GM18526 (cell line): ENCODE measurements at regions not wholly inside any gene's neighbourhood (a gene's known extent, or its start where the extent isn't known, plus 50 kb on each side); places are given as distances from the start of the nearest gene placed in this dataset.

Experiments used
- POLR2A ChIP-seq: IDR thresholded peaks from 3 replicates; pipeline ENCODE4 v1.6.1; 2011; ENCODE audit not compliant: insufficient read length; ENCODE audit errors: extremely low read depth

GRCh38 chr13:50745542-50746115, 97.9 kb downstream of the DLEU7 start:
- no peak for TF ChIP-seq POLR2A

- TF ChIP-seq POLR2A: no peak
Observed at GRCh38 chr13:50747737-50748350, 95.6 kb downstream of the DLEU7 start.

GRCh38 chr13:50757008-50757407, 86.5 kb downstream of the DLEU7 start:
- TF ChIP-seq POLR2A: no peak

GRCh38 chr13:50758796-50759195, 84.7 kb downstream of the DLEU7 start:
- no peak for TF ChIP-seq POLR2A

- no peak for TF ChIP-seq POLR2A
Observed at GRCh38 chr13:50760751-50761150, 82.7 kb downstream of the DLEU7 start.

GRCh38 chr13:50761406-50761805, 82.1 kb downstream of the DLEU7 start:
- no peak for TF ChIP-seq POLR2A

GRCh38 chr13:50762969-50763567, 80.4 kb downstream of the DLEU7 start:
- TF ChIP-seq POLR2A: no peak

- TF ChIP-seq POLR2A: no peak
Observed at GRCh38 chr13:50766013-50766412, 77.5 kb downstream of the DLEU7 start.

GRCh38 chr13:50766695-50767094, 76.8 kb downstream of the DLEU7 start:
- no peak for TF ChIP-seq POLR2A
